DMS53 treated with DMSO at 0.1 percent for 48 hours (cell line): ENCODE measurements at regions not wholly inside any gene's neighbourhood (a gene's known extent, or its start where the extent isn't known, plus 50 kb on each side); places are given as distances from the start of the nearest gene placed in this dataset.
"Not testable (repeated sequence)": the region's sequence is repeated elsewhere in the genome, so short reads cannot be mapped to it uniquely, and the experiment has no call there.

Experiments
- DNase-seq: peaks from one replicate; lab custom pipeline; 2025; ENCODE audit not compliant: unreplicated experiment; lab: John Stamatoyannopoulos, UW

DNA sequence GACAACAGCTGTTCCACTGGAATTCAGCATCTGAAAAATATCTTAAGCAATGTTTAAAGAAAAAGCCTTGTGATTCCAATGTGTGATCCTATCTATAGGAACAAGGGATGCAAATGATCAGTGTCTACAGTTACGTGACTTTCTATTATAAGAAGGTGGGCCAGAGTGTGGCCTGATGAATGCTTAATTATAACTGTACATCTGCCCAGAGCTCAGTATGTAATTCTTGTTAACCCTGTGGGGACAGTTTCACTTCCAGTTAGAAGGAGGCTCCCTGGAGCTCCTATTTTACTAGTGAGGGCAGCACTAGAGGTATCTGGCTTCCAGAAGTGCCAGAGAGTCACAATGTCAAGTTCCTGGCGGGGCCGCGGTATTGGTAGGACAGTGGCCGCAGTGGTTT lies 288.5 kb downstream of the USP46 start:
- no peak for DNase-seq

DNA sequence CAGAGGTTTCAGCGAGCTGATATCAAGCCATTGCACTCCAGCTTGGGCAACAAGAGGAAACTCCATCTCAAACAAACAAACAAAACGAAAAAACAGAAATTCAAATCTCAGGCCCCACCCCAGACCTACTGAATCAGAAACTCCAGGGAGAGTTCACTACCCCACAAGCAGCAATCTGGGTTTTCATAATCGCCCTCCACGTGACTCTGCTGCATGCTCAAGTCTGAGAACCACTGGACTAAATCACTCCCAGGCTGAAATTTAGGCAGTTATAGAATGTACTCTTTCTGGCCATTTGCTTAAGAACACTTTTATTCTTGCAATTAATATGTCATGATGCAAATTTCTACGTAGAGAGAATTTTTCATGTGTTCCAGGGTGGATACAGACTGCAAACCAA lies 287.3 kb downstream of the USP46 start:
- no peak for DNase-seq

DNA sequence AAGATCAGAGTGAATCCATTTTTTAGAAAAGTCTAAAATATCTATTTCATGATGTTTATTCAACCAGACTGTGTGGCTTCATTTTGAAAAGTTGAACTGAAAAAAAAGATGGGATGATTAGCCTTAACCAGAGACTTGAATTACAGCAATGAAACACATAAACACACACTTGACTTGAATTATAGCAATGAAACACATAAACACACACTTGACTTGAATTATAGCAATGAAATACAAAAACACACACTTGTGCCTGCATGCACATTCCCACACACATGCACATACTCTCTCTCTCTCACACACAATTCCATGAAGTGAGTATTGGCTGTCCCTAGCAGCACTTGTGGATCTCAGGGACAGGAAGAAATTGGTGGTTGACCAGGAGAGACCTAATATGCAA lies 286.8 kb downstream of the USP46 start:
- no peak for DNase-seq

DNA sequence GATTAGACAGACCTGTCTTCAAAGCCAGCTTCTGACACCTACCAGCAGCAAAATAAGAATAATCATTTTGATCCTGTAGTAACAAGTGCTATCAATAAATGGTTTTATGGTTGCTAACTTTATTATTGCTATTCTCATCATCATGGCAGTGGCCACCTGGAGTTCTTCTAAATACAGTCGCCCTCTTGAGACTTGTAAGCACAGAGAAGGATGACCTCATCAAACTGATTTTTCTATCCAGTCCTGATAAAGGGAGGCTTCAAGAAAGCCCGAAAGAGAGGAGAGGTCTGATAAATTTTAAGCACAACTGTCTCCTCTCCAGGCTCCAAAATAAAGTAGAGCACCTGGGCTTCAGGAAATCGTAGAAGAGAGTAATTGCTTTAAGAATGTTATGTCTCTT lies 286.4 kb downstream of the USP46 start:
- DNase-seq: no peak

DNA sequence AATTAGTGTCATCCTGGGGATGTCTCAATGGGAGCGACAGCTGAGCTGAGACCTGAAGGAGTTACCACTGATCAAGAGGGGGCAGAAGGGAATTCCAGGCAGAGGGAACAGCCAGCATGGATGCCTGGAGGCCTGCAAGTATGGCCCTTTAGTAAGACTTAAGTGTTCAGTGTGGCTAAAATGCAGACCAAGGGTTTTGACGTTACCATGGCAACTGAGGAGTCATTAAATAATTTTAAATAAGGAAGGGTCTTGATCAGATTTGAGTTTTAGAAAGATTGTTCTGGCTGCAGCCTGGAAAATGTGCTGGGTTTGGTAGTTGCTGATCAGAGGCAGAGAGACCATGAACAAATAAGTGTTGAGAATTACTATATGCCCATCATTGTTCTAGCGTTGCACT lies 285.5 kb downstream of the USP46 start:
- DNase-seq: no peak

DNA sequence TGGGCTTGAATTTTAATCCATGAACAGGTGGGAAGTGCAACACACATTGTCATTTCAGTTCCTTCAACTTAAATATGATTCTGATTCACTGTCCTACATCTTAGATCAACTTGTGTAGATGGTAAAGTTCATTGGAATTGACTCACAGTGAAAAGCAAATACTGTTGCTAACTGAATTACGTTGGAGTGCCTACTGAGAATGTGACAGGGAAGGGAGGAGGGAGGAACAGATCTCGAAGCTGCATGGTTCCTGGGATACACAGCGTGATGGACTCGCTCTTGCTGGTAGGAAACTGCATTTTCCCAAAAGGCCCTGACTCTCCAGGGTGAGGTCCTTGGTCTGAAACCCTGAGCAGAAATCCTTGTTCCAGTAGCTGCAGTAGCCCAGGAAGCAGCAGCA lies 284.2 kb downstream of the USP46 start:
- DNase-seq: no peak

DNA sequence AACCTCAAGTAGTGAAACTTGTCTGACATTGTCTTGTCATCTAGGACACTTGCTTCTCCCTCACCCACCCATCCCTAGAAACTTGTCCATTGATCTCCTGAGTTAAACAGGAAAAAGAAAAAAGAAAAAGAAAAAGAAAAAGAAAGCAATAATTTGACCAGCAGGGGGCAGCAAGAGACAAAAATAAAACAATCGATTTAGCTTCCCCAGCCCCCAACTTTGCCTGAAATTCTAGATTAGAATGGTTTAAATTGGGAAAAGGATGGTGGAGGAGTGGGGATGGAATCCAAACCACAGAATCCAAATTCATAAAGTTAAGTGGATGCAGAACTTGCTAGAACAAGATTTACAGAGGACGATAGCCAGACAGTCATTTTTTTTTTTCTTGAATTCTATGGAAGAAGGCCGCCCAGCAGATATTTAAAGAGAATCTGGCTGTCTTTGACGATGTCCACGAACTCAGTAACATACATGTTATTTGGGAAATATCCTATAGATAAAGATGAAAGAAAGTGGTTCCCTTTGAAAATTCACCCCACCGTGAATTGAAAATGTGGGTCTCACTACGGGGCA lies 282.9 kb downstream of the USP46 start:
- peak; percentile 8 for DNase-seq

DNA sequence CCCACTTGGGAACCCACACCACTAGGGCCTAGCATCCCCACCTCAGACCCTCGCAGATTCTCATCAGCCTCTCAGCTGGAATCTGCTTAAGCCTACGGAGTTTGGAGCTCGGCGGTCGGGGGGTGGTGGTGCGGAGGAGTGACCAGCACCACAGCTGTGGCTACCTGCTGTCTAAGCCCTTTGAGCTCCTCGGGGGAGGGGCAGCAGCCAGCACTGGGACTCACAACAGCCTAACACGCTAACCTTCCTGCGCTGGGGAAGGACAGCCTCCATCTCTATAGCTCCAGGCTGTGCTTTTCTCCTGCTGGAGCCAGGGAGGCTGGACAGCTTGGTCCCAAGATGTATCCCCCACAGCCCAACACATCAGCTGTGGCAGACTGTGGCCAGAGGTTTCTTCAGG lies 281.5 kb downstream of the USP46 start:
- no peak for DNase-seq

DNA sequence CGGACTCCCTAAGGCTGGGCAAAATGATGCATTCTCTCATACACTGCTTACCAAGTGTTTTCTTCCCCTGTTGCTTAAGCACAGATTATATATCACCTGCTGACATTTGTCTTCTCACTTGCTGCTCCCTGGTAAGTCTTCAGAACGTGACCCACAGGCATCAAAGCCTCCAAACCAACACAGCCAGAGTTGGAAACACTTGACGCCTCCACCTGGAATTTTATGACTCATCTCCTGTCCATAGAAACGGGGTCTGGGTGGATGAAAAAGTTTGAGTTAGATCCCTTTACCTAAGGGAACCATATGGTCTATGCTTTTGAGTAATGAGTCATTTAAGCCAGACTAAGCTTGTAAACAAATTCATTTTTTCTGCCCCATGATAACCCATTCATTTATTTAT lies 251.6 kb downstream of the USP46 start:
- DNase-seq: peak; percentile 78

DNA sequence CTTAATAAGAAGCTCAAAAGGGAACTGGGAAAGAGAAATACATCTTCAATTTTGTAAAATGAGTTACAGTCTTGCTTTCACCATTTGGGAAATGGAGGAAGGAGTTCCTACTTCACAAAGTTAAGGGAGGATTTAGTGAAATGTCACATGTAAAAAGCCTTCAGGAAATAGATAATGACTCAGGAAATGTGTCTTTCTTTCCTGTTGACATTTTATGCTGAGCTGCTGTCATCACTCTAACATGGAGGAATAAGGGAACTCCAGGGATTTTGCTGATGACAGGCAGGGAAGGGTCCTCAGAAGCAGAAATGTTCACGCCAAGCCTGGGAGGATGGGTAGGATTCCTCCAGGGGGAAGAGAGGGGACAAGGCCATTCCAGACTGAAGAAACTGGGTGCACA lies 251.1 kb downstream of the USP46 start:
- DNase-seq: peak; percentile 33

DNA sequence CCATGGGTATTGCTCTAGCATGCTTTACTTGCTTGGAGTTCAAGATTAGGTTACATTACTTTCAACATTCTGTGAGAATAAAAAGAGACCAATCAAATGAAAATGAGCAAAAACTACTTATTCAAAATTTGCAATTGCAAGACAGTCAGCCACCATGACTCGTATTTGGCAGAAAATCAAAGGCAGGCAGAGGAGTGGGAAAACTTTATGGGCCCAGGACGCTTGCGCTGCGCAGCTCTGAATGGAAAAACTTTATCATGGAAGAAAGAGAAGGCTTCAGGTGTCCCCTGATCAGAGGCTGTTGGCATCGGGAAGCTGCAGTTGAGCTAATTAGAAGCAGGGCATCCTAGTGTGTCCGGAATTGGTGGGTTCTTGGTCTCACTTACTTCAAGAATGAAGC lies 250.6 kb downstream of the USP46 start:
- no peak for DNase-seq

DNA sequence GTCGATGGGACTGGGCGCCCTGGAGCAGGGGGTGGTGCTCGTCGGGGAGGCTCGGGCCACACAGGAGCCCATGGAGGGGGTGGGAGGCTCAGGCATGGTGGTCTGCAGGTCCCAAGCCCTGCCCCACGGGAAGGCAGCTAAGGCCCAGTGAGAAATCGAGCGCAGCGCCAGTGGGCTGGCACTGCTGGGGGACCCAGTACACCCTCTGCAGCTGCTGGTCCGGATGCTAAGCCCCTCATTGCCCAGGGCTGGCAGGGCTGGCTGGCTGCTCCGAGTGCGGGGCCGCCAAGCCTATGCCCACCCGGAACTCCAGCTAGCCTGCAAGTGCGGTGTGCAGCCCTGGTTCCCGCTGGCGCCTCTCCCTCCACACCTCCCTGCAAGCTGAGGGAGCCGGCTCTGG lies 249.3 kb downstream of the USP46 start:
- DNase-seq: not testable (repeated sequence)

DNA sequence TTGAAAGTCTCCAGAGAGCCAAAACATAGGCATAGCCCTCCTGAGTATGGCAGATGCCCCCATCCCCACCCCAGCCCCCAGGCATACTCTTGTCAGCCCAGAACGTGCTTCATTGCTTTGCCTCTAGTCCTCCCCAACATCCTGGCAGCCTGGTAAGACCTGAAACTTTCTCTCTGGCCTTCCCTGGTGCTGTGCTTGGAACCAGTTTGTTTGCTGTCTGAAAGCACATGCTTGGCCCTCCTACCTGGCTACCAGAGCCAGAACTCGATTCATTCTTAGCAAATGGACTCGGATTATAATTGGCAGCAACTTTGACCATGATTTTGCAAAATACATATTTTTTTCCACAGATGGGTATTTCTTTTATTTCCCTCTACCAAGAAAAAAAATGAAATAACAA lies 248.1 kb downstream of the USP46 start:
- no peak for DNase-seq

DNA sequence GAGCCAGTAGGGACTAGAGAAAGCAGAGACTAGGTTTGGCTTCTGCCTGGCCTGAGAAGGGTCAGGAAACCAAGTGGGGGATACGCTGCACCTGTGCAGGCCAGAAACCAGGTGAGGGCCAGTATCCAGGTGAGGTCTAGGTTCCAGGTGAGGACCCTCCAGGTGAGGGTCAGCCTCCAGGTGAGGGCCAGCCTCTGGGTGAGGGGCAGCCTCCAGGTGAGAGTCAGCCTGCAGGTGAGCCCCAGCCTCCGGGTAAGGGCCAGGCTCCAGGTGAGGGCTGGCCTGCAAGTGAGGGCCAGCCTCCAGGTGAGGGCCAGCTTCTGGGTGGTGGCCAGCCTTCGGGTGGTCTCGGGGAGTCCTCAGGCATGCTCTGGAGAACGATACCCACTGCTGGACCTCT lies 238.8 kb downstream of the USP46 start:
- DNase-seq: no peak

DNA sequence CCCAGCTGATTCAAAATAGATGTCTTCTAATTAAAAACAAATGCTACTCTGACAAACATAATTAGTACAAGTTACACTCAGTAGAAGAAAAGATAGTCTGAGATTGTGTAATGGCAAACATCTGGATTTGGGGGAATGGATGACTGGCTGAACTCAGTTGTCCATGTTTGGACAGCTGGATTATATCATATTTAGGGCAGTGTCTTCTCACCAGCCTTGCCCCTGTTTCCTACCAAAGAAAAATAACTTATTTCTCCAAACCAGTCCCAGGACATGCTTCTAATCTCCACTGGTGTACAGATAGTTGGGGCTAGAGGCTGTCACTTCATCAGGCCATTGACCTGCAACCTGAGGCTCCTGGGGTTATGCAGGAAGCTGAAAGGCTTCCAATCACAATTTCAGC lies 237.3 kb downstream of the USP46 start:
- DNase-seq: no peak

DNA sequence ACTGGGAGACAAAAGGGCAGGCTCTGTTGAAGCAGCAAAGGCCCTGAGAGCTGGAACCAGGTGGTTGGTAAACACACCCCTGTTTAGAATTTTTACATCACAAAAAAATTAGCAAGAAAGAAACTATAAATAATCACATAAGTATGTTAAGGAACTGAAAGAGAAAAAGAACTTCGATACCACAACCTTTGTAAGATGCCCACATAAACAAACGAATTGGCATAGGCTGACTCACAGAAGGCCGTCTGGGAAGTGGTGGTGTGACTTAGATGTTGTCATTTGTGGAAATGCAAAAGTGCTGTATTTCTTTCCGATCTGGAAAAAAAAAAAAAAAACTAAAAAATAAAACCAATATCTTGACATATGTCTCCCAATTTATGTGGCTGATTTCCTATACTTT lies 235.1 kb downstream of the USP46 start:
- no peak for DNase-seq

DNA sequence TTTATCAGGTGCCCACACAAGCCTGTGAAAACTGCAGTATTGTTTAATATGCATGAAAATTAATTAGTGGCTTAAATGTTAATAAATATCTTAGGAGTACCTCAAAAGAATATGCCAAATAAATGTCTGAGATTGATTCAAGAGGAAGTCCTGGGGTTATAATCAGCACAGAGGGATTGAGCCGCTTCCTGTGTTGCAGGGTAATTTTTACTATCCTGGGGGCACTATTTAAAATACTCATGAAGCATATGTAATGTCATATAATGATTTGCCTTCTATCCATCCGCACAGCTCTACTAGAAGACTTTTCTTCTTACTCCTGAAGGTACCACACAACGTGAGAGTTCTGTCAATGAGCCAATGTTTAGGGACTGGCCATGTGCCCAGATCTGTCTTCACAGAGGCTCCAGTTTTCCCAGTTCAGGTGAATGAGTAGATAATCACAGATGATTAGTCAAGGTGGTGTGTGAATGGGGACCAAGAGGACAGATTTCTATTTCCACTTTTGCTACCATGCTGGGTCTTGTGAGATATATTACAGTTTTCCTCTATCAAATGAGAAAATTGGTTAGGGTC lies 233.3 kb downstream of the USP46 start:
- DNase-seq: no peak

DNA sequence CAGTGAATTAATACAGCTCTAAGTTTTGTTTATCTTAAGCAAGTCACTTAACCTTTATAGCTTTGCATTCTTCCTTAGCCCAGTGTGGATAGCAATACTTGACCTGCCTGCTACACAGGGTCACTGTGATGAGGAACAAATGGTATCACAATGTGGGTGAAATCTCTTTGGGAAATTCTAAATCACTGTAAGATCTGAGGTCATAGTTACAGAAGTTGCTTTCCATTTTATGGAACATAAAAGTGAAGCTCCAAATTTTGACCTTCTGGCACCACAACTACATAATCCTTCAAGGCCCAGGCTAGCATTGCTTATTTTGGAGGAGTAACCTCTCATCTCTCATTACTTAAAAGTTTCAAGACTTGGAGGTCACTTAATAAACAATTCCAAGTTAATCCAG lies 227.7 kb downstream of the USP46 start:
- DNase-seq: no peak

DNA sequence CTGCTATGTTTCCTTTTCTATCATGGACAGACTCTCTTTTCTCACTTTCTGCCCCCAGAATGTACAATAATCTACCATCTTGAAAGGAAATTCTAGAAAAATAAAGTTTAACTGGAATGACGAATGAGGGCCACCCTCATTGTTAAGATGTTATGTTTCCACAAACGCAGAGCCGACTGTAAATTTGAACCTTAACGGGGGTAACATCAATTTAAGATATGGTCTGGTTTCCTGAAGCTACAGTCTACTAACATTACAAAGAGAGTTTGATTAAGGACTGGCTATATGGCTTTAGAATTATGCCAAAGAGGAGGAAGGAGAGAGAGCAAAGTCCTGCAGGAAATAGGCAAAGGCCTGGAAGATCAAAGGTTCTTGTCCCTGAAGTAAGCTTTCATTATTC lies 227.2 kb downstream of the USP46 start:
- DNase-seq: no peak

DNA sequence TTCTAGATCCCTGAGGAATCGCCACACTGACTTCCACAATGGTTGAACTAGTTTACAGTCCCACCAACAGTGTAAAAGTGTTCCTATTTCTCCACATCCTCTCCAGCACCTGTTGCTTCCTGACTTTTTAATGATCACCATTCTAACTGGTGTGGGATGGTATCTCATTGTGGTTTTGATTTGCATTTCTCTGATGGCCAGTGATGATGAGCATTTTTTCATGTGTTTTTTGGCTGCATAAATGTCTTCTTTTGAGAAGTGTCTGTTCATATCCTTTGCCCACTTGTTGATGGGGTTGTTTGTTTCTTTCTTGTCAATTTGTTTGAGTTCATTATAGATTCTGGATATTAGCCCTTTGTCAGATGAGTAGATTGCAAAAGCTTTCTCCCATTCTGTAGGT lies 216.6 kb downstream of the USP46 start:
- not testable (repeated sequence) for DNase-seq

DNA sequence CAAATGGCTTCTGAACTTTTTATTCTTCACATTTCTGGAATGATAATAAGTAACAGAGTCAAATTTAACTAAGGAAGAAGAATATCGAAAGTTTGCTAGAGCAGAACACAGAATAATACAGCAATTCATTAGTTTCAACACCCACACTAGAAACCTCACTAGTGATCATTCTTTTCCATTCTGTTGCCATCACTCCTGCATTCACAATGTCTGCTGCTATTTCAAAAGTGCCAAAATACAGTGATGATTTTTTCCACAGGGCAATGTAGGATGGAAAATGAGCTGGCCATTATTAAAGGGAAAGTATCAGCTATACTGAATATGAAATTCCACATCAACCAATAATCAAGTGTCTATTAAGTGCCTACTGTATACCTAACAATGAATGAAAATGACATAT lies 186.7 kb downstream of the USP46 start:
- DNase-seq: no peak

DNA sequence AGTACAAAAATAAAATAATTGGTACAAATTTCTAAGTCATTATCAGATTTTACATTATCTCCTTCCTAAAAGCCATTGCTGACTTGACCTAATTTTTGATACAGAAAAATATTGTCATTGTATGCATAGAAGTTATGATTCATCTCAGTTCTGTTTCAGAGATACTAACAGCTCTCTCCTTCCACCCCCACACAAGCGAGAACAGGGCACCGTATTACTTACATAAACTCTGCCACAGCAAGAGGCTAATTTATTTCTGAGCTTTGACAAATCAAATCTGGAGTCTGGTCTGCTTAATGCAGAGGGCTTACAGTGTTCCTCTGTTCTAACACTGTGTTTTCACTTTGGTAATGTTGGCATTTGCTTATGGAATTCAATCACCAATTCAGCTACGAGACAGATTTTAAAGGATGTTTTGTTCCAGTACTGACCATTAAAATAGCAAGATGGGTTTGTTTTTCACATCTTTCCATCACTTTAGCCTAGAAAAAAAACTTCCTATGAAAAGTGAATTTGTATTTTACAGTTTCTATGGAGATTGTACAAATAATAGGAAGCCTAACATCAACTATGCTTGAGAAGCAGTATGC lies 181.8 kb downstream of the USP46 start:
- no peak for DNase-seq
